GM18505 (cell line): ENCODE measurements at regions not wholly inside any gene's neighbourhood (a gene's known extent, or its start where the extent isn't known, plus 50 kb on each side); places are given as distances from the start of the nearest gene placed in this dataset.
A peak's percentile ranks its signal among the peaks of the same experiment; 100 is the strongest.

Experiments
- ATAC-seq: cut with Tn5 transposase; IDR thresholded peaks from one replicate; pipeline ENCODE4 v1.9.1; 2021; ENCODE audit not compliant: unreplicated experiment
- POLR2A ChIP-seq: IDR thresholded peaks from 4 replicates; pipeline ENCODE4 v1.6.1; 2011; ENCODE audit warnings: borderline replicate concordance; ENCODE audit not compliant: insufficient read depth, insufficient read length; ENCODE audit errors: extremely low read depth

DNA sequence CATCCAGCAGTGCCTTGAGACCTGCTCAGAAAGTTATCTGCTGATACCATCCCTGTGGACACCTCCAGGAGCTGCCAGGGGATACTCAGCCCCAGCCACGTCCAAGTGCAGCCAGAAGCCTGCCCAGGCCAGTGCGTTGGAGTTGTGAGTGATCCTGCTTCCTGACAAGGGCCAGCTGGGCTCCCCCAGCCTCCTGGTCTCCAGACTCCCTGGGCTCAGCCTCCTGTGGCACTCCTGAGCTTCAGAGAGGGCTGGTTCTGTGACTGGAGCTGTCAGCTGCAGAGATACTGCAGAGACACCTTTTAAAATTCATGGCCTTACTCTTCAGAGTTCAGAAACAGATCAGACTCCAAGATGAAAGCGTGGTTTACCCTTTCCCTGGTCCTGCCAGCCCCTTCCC is 515.9 kb downstream of the CD83 start:
- no peak for TF ChIP-seq POLR2A
- ATAC-seq, result no peak

DNA sequence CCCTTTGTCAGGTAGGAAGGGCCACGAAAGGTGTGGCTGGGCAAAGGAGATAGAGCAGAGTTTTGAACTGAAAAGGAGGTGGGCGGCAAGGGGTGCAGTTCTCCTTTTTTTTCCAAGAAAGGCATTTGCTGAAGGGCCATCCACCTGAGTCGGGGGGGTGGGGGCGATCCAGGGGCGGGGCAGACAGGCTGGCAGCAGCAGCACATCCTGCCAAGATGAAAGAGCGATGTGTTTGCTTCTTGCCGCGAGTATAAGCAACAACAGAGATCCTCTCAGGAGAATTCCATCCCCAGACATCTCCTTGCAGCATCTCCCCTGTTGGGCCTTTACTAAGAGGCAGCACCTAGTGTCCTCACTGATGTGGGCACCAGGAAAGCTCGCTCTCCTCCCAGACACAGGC is 516.5 kb downstream of the CD83 start:
- no peak for ATAC-seq
- no peak for TF ChIP-seq POLR2A

DNA sequence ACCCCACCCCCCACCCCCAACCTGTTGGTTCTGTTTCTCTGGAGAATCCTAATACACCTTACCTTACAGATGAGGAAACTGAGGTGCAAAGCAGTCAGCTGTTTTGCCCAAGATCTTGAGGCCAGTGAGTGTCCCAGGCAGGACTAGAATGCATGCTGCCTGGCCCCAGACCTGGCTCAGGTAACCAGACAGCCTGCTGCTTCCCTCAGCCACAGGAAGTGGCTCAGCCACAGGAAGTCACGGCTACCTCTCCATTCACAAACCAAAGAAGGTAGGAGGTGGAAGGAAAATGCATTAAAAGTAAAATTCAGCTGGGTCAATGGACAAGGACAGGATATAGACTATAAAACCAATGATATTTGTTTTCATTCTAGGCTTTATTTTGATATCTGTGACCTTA is 517.6 kb downstream of the CD83 start:
- ATAC-seq, result no peak
- no peak for TF ChIP-seq POLR2A

DNA sequence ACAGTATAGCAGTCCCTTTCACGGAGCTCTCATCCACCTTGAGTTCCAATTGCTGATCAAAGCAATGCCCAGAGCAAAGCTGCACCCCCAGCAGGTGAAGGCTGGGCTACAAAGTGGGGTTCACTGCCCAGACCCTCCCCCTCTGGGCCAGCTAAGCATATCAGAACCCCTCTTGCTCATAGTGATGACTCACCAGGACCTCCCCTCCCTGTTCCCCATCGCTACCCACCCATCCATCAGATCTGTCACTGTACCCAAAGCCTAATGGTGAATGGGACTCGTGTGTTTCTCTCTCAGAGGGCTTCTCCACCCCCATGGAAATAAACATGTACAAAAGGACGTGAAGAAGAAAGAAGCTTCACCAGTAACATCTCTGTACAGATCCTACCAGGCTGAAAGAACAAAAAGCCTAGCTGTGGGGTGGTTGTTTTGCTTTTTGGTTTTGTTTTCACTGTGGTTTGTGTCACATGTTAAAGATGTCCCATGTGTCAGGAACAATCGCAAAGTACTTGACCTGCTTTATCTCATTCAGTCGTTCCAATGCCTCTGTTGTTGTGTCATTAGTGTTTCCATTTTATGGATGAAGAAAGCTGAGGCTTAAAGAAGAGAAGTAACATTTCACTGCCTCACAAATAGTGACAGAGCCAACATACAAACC is 518.5 kb downstream of the CD83 start:
- peak; percentile 57 for ATAC-seq
- TF ChIP-seq POLR2A, result no peak

DNA sequence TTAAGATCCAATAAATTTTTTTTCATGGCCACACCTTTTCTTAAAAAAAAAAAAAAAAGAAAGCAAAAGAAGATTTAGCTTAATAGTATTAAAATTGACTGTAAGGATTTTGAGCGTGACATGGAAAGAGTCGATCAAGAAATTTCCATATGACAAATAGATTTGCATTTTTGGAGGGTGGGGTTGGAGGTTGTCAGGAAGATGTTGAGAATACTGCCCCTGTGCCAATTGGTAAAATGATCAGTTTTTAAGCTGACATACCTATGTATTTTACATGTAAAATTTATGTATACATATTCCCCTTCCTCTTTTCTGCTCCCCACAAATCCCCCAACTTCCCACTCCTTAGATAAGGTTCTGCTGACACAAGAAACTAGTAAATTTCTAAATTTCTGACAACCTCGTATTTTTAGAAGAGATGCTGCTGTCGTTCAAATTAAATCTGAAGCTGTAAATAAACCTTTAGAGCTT is 520.9 kb downstream of the CD83 start:
- ATAC-seq, result no peak
- no peak for TF ChIP-seq POLR2A

DNA sequence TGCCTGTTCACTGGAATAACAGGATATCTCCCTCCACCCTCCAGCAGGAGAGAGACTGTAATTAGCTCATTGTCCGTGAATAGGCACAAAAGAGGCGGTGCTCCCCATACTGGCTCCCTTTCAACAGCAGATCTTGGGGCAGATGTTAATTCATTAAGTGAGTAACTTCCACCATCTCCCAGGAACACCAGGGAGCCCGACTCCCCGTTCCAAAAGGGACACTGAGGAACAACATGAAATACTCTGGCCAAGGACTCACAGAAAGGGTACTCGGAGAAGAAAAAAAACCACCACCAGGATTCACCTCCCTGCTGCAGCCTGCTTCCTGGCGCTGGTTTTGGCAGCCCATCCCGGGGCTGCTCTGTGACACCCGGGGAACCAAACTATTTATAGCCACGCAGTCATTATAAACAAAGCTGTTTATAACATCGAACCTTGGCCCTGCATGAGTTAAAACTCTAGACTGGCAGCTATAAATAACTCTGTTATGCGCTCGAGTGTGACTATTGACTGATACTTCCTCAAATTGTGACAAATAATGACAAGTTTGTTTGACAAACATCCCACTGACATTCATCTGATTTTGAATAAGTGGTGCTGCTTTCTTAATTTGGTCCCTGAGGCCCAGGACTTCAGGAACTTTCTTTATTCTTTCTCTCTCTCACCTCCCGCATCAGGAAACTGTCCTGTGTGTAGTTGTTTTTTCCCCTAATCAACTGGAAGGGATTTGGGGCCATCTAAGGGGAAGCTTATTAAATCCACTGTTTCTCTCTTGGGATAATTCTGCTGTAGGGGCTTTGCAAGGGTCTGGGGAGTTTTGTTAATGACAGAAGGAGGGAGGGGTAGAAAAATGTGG is 521.6 kb downstream of the CD83 start:
- no peak for ATAC-seq
- no peak for TF ChIP-seq POLR2A

DNA sequence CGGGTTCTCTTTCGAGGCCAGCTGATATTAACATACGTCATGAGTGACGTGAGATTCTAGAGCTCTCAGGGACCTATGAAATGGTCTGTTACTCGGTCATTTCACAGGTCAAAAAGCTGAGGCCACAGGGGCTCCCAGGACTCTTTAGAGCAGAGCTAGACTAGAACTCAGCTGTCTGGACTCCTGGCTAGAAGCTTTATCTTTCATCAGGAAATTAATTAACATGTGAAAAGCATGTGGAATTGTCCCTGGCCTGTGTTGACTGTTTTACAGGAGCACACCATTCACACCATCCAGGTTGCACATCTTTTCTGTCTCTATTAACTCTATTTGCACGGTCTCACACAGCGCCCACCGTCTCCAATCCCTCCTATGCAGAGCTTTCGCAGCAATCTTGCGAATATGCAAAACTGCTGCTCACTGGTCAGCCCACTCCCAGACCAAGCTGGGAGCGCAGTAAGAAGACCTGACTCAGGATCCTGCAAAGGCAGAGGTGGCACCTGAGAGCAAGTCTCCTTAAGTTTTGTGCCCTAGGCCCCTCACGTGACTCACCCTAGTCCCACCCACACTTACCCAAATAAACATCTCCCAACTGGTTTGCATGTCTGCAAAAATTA is 522.5 kb downstream of the CD83 start:
- no peak for TF ChIP-seq POLR2A
- no peak for ATAC-seq

DNA sequence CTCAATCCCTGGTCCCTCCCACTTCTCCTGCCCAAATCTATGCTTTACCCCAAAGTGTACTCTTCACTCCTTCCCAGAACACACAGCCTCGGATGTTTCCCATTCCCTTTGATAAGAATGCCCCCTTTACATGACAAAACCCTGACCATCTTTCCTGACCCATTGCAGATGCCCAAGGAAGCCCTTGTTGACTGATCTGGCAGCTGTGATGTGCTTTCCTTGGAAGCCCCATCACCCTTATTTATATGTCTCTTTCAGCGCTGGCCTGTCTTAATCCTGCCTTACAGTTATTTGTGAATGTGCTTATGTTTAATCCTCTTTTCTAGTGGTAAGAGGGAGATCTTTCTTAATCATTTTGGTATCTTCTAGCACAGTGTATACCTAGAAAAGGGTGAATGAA is 523.1 kb downstream of the CD83 start:
- no peak for ATAC-seq
- no peak for TF ChIP-seq POLR2A

DNA sequence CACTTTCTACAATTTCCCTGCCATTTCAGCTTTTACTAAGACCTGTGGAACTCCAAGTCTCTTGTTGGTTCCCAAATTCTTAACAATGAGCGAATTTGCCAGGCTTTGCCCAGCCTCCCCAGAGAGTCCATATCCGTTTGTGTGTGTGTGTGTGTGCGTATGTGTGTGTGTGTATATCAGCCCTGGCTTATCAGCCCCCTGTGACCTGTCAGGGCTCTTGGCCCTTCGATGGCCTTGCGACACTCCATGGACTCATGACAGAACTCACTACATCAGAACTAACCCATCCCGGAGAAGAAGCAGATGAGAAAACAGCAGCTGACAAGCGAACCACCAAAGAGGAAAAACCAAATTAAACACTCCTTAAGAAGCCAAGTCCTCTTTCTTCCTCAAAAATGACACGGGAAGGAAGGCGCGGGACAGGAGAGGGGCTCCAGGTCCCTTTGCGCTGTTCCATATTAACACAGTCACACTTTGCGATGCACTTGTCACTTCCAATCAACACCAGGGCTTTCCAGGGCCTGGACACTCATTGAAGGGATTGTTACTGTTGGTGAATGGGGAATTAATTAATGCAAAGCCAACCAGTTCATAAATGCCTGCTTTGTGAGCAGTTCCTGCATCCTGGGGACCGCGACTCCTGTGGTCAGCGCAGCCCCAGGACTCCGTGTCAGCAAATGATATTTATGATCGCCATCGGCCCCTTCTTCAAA is 524.0 kb downstream of the CD83 start:
- no peak for TF ChIP-seq POLR2A
- no peak for ATAC-seq

DNA sequence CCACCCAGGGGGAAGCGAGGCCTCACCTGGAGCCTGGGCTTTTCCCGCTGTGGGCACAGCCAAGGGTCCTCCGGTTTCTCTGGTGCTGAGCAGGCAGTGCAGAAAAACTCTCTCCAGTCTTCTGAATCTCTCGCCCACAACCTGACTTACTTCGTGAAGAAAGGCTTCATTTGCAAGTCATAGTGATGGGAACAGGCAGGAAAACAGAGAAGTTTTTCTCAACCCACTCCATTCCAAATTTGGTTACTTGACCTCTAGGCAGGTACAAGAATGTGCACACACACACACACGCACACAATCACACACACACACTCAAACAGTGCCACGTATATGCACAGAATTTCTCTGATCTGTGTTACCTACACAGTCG is 524.5 kb downstream of the CD83 start:
- no peak for ATAC-seq
- no peak for TF ChIP-seq POLR2A

DNA sequence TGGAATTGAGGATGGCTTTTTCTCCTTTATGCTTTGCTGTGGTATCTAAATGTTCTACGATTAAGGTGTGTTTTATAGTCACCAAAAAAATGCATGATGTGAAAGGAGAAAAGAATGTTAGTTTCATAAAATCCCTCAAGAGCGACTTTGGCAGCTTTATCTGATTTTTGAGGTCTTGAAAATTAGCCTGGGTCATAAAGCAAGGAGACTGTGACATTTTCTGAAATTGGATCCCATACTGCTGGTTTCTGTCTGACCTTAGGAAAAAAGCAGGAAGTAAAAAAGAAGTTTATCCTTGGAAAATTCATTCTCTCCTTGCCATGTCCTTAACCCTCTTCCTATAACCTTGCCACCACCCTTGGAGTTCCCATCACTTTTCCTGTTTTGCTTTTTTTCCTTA is 525.3 kb downstream of the CD83 start:
- TF ChIP-seq POLR2A, result no peak
- ATAC-seq, result no peak

DNA sequence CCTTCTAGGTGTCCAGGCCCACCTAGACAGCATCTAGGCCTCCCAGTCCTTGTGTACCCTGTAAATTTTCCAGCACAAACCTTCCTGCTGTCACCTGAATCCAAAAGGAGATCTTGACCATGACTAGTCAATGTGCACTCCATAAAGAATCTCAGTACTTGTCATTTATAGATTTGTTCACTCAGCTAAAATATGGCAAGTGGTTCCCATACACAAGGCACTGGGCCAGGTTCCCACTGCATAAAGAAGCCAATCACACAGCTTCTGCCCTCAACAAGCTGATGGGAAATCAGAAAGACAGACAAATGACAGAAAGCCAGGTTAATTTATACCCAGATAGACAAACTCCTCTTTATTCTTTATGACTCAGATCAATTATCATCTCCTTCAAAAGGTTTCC is 526.8 kb downstream of the CD83 start:
- no peak for TF ChIP-seq POLR2A
- no peak for ATAC-seq

DNA sequence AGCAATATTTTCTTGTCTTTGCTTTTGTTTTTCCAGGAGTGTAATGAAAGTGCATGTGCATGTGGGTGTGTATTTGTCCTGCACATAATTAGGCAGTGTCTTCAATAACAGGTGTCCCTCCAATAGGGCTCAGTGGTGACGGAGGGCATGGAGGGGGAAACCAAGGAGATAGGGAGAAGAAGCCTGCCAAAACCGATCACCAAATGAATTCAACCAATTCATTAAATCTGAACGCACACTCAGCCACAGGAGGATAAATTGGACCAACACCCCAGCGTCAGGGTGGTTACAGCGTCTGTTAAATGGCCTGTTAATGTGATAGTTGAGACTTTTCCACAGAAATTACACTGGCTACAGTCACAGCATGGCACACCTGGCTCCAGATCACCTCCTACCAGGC is 527.6 kb downstream of the CD83 start:
- no peak for TF ChIP-seq POLR2A
- ATAC-seq, result no peak
